ENCODE measurements at regions not wholly inside any gene's neighbourhood (a gene's known extent, or its start where the extent isn't known, plus 50 kb on each side); places are given as distances from the start of the nearest gene placed in this dataset.

DNA sequence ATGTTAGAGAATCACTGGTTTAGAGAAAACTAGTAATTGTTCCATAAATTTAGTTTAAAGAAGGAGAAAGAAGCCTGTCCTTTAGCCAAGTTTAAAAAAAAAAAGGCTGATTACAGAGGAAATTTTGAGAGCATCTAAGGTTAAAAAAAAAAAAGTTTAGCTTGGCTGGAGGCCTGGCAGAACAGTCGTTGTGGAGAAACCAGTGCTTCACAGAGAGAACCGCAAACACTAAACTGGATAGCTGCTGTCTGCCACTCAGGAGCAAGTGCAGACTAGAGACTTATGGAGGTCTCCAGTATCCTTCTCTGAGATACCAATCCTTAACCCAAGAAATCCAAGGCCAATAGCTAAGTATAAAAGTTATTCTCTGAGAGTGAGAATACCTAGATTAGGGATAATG, 84.8 kb upstream of the ANKRD28 start:
- Mint-ChIP-seq H3K4me3 (no peak overlapping the region), H3K4me1 (no peaks in the 10 kb centered on the region), H3K27ac (no peak overlapping the region), H3K9me3 (peaks cover 4 to 5% of the 10 kb centered on the region in 2 donors), H3K36me3 (no peaks in the 10 kb centered on the region), H3K27me3 (ENCODE audit: low read depth in 2 of 2) (peaks cover 3 to 9% of the 10 kb centered on the region in 2 donors)
- Histone ChIP-seq H3K36me3 (ENCODE audit: control insufficient read depth, insufficient read depth, low read length) (no peaks in the 10 kb centered on the region), H3K4me3 (ENCODE audit: low read length) (no peak overlapping the region), H3K27me3 (ENCODE audit: control insufficient read depth, insufficient read depth, low read length) (no peaks in the 10 kb centered on the region), H3K9me3 (ENCODE audit: control insufficient read depth, insufficient read depth, low read length) (peaks cover 4% of the 10 kb centered on the region), H3K27ac (ENCODE audit: low read length) (no peak overlapping the region), H3K4me1 (ENCODE audit: control insufficient read depth, insufficient read depth, low read length) (no peaks in the 10 kb centered on the region)
- DNase-seq (no peak), ATAC-seq (no peak)
- WGBS (ENCODE audit: insufficient coverage) = 90% methylated on average over 2 of the region's 2 CpGs
- intact Hi-C loops (cut with micrococcal nuclease) = no loop called here
- TF ChIP-seq CTCF (IDR thresholded peaks at IDR 0.05) = no peak

DNA sequence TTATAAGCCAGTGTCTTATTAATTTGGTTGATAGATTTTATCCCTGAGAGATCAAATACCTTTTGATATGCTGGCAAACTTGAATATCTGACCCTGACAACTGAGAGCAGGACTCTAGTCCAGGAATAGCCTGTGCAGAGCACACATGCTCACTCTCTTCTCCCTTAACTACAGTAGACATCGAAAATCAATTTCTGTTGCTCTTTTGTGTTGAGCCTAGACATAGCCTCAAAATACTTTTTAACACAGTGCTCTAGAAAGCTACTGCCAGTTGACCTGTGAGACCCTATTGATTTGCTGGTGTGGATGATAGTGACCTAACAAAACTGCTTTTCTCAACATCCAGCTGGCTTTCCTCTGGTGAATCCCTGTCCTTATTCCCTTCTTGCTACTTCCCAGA, 86.4 kb upstream of the ANKRD28 start:
- Histone ChIP-seq H3K27me3 (ENCODE audit: control insufficient read depth, insufficient read depth, low read length) (no peaks in the 10 kb centered on the region), H3K4me3 (ENCODE audit: low read length) (no peak overlapping the region), H3K4me1 (ENCODE audit: control insufficient read depth, insufficient read depth, low read length) (no peaks in the 10 kb centered on the region), H3K36me3 (ENCODE audit: control insufficient read depth, insufficient read depth, low read length) (no peaks in the 10 kb centered on the region), H3K9me3 (ENCODE audit: control insufficient read depth, insufficient read depth, low read length) (peaks cover 4% of the 10 kb centered on the region), H3K27ac (ENCODE audit: low read length) (no peak overlapping the region)
- no peak overlapping the region for H3K27ac Mint-ChIP-seq
- H3K9me3 Mint-ChIP-seq = peaks cover 4 to 5% of the 10 kb centered on the region in 2 donors
- H3K36me3 Mint-ChIP-seq = no peaks in the 10 kb centered on the region
- H3K4me3 Mint-ChIP-seq = no peak overlapping the region
- H3K4me1 Mint-ChIP-seq = no peaks in the 10 kb centered on the region
- whole genome bisulfite sequencing (ENCODE audit: insufficient coverage) = 100% methylated on average over 1 of the region's 1 CpG
- intact Hi-C loops (cut with micrococcal nuclease) = no loop called here
- H3K27me3 Mint-ChIP-seq (ENCODE audit: low read depth in 2 of 2) = peaks cover 9 to 17% of the 10 kb centered on the region in 2 donors
- DNase-seq (no peak), ATAC-seq (no peak)
- TF ChIP-seq CTCF (IDR thresholded peaks at IDR 0.05) = no peak

DNA sequence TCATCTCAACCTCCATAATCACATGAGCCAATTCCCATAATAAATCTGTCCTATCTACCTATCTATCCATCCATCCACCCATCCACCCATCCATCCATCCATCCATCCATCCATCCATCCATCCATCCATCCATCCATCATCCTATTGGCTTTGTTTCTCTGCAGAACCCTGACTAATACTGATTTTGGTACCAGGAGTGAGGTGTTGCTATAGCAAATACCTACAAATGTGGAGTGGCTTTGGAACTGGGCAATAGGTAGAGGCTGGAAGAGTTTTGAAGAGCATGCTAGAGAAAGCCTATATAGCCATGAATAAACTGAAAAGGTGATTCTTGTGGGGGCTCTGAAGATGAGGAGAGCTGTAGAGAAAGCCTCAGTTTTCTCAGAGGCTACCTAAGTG, 88.7 kb upstream of the ANKRD28 start:
- H3K27ac ChIP-seq (ENCODE audit: low read length) = no peak overlapping the region
- no peaks in the 10 kb centered on the region for H3K36me3 ChIP-seq (ENCODE audit: control insufficient read depth, insufficient read depth, low read length)
- Mint-ChIP-seq H3K4me3 (no peak overlapping the region), H3K9me3 (peaks cover 4 to 5% of the 10 kb centered on the region in 2 donors), H3K27ac (no peak overlapping the region), H3K36me3 (no peaks in the 10 kb centered on the region), H3K4me1 (no peaks in the 10 kb centered on the region), H3K27me3 (ENCODE audit: low read depth in 2 of 2) (peaks cover 9 to 17% of the 10 kb centered on the region in 2 donors)
- H3K9me3 ChIP-seq (ENCODE audit: control insufficient read depth, insufficient read depth, low read length) = peaks cover 4% of the 10 kb centered on the region
- H3K4me1 ChIP-seq (ENCODE audit: control insufficient read depth, insufficient read depth, low read length) = no peaks in the 10 kb centered on the region
- intact Hi-C loops (cut with micrococcal nuclease) = no loop called here
- no peak overlapping the region for H3K4me3 ChIP-seq (ENCODE audit: low read length)
- DNase-seq (no peak), ATAC-seq (no peak)
- H3K27me3 ChIP-seq (ENCODE audit: control insufficient read depth, insufficient read depth, low read length) = no peaks in the 10 kb centered on the region
- TF ChIP-seq CTCF (IDR thresholded peaks at IDR 0.05) = no peak

- no peak for ATAC-seq
- H3K27ac ChIP-seq (ENCODE audit: low read length) = no peak overlapping the region
- H3K9me3 ChIP-seq (ENCODE audit: control insufficient read depth, insufficient read depth, low read length) = peaks cover 4% of the 10 kb centered on the region
- no peaks in the 10 kb centered on the region for H3K36me3 ChIP-seq (ENCODE audit: control insufficient read depth, insufficient read depth, low read length)
- H3K4me3 ChIP-seq (ENCODE audit: low read length) = no peak overlapping the region
- Mint-ChIP-seq H3K36me3 (no peaks in the 10 kb centered on the region), H3K27me3 (ENCODE audit: low read depth in 2 of 2) (peaks cover 11 to 20% of the 10 kb centered on the region in 2 donors), H3K9me3 (peaks cover 4 to 5% of the 10 kb centered on the region in 2 donors), H3K27ac (no peak overlapping the region), H3K4me3 (no peak overlapping the region), H3K4me1 (no peaks in the 10 kb centered on the region)
- TF ChIP-seq CTCF (IDR thresholded peaks at IDR 0.05) = no peak
- no peaks in the 10 kb centered on the region for H3K4me1 ChIP-seq (ENCODE audit: control insufficient read depth, insufficient read depth, low read length)
- no peaks in the 10 kb centered on the region for H3K27me3 ChIP-seq (ENCODE audit: control insufficient read depth, insufficient read depth, low read length)
- DNase-seq = no peak
- intact Hi-C loops (cut with micrococcal nuclease) = no loop called here
Measured at GRCh38 chr3:15887261-15887660, 89.5 kb upstream of the ANKRD28 start.
